ENCODE measurements at regions not wholly inside any gene's neighbourhood (a gene's known extent, or its start where the extent isn't known, plus 50 kb on each side); places are given as distances from the start of the nearest gene placed in this dataset.

GRCh38 chr18:60249388-60249787 lies 123.2 kb downstream of the MC4R start:
- no peaks in the 10 kb centered on the region for H3K36me3 ChIP-seq (replicated peaks in 1 of 2; ENCODE audit: control insufficient read depth in 1 of 2, insufficient read depth in 2 of 2, low read length in 1 of 2)
- H3K4me1 ChIP-seq (ENCODE audit: control insufficient read depth in 1 of 2, insufficient read depth in 2 of 2, low read depth in 1 of 2, low read length in 1 of 2) = no peaks in the 10 kb centered on the region
- DNase-seq = no peak
- TF ChIP-seq JUND (IDR thresholded peaks at IDR 0.05) = no peak
- no peaks in the 10 kb centered on the region for H3K9me3 ChIP-seq
- no peaks in the 10 kb centered on the region for H3F3A ChIP-seq (replicated peaks; ENCODE audit: insufficient read depth)
- no peak overlapping the region for H3K27ac ChIP-seq (ENCODE audit: low read depth in 2 of 2, low read length in 1 of 2)
- H2AFZ ChIP-seq (ENCODE audit: low read depth) = no peak overlapping the region
- WGBS (ENCODE audit: low lambda C conversion rate) = 89% methylated on average over 8 of the region's 8 CpGs
- H3K4me3 ChIP-seq (ENCODE audit: low read depth in 2 of 2, low read length in 1 of 2) = no peak overlapping the region
- ChIA-PET POLR2A (no interaction called here), CTCF (no interaction called here)
- no peak overlapping the region for H3K9ac ChIP-seq
- no peaks in the 10 kb centered on the region for H3K9me2 ChIP-seq
- H3K4me2 ChIP-seq = no peak overlapping the region
- no peaks in the 10 kb centered on the region for H4K20me1 ChIP-seq (ENCODE audit: insufficient read depth)
- no peaks in the 10 kb centered on the region for H3K27me3 ChIP-seq (ENCODE audit: insufficient read depth)
- H3K79me2 ChIP-seq (ENCODE audit: insufficient read depth) = no peaks in the 10 kb centered on the region

GRCh38 chr18:60248336-60249330 lies 123.9 kb downstream of the MC4R start:
- no peak overlapping the region for H2AFZ ChIP-seq (ENCODE audit: low read depth)
- no peaks in the 10 kb centered on the region for H3K9me3 ChIP-seq
- H3K9me2 ChIP-seq = no peaks in the 10 kb centered on the region
- POLR2A ChIA-PET = no interaction called here
- H3K4me2 ChIP-seq = no peak overlapping the region
- H3K4me3 ChIP-seq (ENCODE audit: low read depth in 2 of 2, low read length in 1 of 2) = no peak overlapping the region
- no peak overlapping the region for H3K9ac ChIP-seq
- no peaks in the 10 kb centered on the region for H3K27me3 ChIP-seq (ENCODE audit: insufficient read depth)
- no peak overlapping the region for H3K27ac ChIP-seq (ENCODE audit: low read depth in 2 of 2, low read length in 1 of 2)
- TF ChIP-seq JUND (IDR thresholded peaks at IDR 0.05) (no peak), NRF1 (IDR thresholded peaks at IDR 0.05; ENCODE audit: low read depth, low read length) (no peak), EZH2phosphoT487 (IDR thresholded peaks at IDR 0.05; ENCODE audit: borderline replicate concordance, low read depth) (no peak), GABPA (IDR thresholded peaks at IDR 0.05; ENCODE audit: low read depth) (no peak), TAF1 (IDR thresholded peaks at IDR 0.05; ENCODE audit: borderline replicate concordance, low read depth, low read length) (no peak)
- H3K36me3 ChIP-seq (replicated peaks in 1 of 2; ENCODE audit: control insufficient read depth in 1 of 2, insufficient read depth in 2 of 2, low read length in 1 of 2) = no peaks in the 10 kb centered on the region
- CTCF ChIA-PET = interaction anchor here (0.6 to 1.0 kb wide), 2 partner anchors 8 to 98 kb away, joined by 3 read pairs; no protein-coding TSS in a partner anchor
- WGBS (ENCODE audit: low lambda C conversion rate) = 96% methylated on average over 2 of the region's 2 CpGs
- H3F3A ChIP-seq (replicated peaks; ENCODE audit: insufficient read depth) = no peaks in the 10 kb centered on the region
- H3K79me2 ChIP-seq (ENCODE audit: insufficient read depth) = no peaks in the 10 kb centered on the region
- H4K20me1 ChIP-seq (ENCODE audit: insufficient read depth) = no peaks in the 10 kb centered on the region
- no peak for DNase-seq
- H3K4me1 ChIP-seq (ENCODE audit: control insufficient read depth in 1 of 2, insufficient read depth in 2 of 2, low read depth in 1 of 2, low read length in 1 of 2) = no peaks in the 10 kb centered on the region

GRCh38 chr18:60247103-60247502 lies 125.5 kb downstream of the MC4R start:
- Histone ChIP-seq H3K27ac (ENCODE audit: low read depth in 2 of 2, low read length in 1 of 2) (no peak overlapping the region), H3K9ac (no peak overlapping the region), H3K4me1 (ENCODE audit: control insufficient read depth in 1 of 2, insufficient read depth in 2 of 2, low read depth in 1 of 2, low read length in 1 of 2) (no peaks in the 10 kb centered on the region), H3K27me3 (ENCODE audit: insufficient read depth) (no peaks in the 10 kb centered on the region), H3K79me2 (ENCODE audit: insufficient read depth) (no peaks in the 10 kb centered on the region), H3F3A (replicated peaks; ENCODE audit: insufficient read depth) (no peaks in the 10 kb centered on the region), H3K9me3 (no peaks in the 10 kb centered on the region), H3K4me2 (no peak overlapping the region), H2AFZ (ENCODE audit: low read depth) (no peak overlapping the region), H3K36me3 (replicated peaks in 1 of 2; ENCODE audit: control insufficient read depth in 1 of 2, insufficient read depth in 2 of 2, low read length in 1 of 2) (no peaks in the 10 kb centered on the region), H3K9me2 (no peaks in the 10 kb centered on the region), H3K4me3 (ENCODE audit: low read depth in 2 of 2, low read length in 1 of 2) (no peak overlapping the region), H4K20me1 (ENCODE audit: insufficient read depth) (no peaks in the 10 kb centered on the region)
- 84% methylated on average over 3 of the region's 3 CpGs for WGBS (ENCODE audit: low lambda C conversion rate)
- POLR2A ChIA-PET = no interaction called here
- CTCF ChIA-PET = no interaction called here
- no peak for TF ChIP-seq JUND (IDR thresholded peaks at IDR 0.05)
- no peak for TF ChIP-seq ELF1 (IDR thresholded peaks at IDR 0.05)
- no peak for TF ChIP-seq USF2 (IDR thresholded peaks at IDR 0.05; ENCODE audit: borderline replicate concordance, low read depth, low read length)
- TF ChIP-seq TEAD4 (IDR thresholded peaks at IDR 0.05; ENCODE audit: borderline replicate concordance, insufficient read depth) = no peak
- TF ChIP-seq ZBTB33 (IDR thresholded peaks at IDR 0.05; ENCODE audit: borderline replicate concordance, low read depth) = no peak
- TF ChIP-seq MEF2A (IDR thresholded peaks at IDR 0.05; ENCODE audit: borderline replicate concordance, low read depth) = no peak
- DNase-seq = no peak
